Stomach smooth muscle (tissue), 2 donors: ENCODE measurements at regions not wholly inside any gene's neighbourhood (a gene's known extent, or its start where the extent isn't known, plus 50 kb on each side); places are given as distances from the start of the nearest gene placed in this dataset.

Source experiments
- H3K27ac ChIP-seq: one replicate; pipeline ENCODE4 v1.7.0; 2013; ENCODE audit warnings: mild to moderate bottlenecking, low read length, inconsistent platforms
- H3K27me3 ChIP-seq, 2 donors: one replicate each; pipeline ENCODE4 v1.7.0; 2013; ENCODE audit warnings: low read length in 2 of 2; ENCODE audit not compliant: insufficient read depth in 2 of 2, control insufficient read depth in 1 of 2
- H3K36me3 ChIP-seq, 2 donors: one replicate each; pipeline ENCODE4 v1.7.0; 2013; ENCODE audit warnings: low read length in 2 of 2; ENCODE audit not compliant: control insufficient read depth in 2 of 2, insufficient read depth in 2 of 2
- H3K4me1 ChIP-seq: one replicate; pipeline ENCODE4 v1.7.0; 2013; ENCODE audit warnings: low read length; ENCODE audit not compliant: control insufficient read depth, insufficient read depth
- H3K4me3 ChIP-seq, 2 donors: one replicate each; pipeline ENCODE4 v1.7.0; 2013; ENCODE audit warnings: low read length in 2 of 2
- H3K9ac ChIP-seq, 2 donors: one replicate each; pipeline ENCODE4 v1.7.0; 2013; ENCODE audit warnings: low read length in 2 of 2, mild to moderate bottlenecking in 1 of 2
- H3K9me3 ChIP-seq, 2 donors: one replicate each; pipeline ENCODE4 v1.7.0; 2013; ENCODE audit warnings: low read length in 2 of 2; ENCODE audit not compliant: control insufficient read depth in 2 of 2
- donor health status: healthy.
- donor health status: Pancreatic carcinoma.

DNA sequence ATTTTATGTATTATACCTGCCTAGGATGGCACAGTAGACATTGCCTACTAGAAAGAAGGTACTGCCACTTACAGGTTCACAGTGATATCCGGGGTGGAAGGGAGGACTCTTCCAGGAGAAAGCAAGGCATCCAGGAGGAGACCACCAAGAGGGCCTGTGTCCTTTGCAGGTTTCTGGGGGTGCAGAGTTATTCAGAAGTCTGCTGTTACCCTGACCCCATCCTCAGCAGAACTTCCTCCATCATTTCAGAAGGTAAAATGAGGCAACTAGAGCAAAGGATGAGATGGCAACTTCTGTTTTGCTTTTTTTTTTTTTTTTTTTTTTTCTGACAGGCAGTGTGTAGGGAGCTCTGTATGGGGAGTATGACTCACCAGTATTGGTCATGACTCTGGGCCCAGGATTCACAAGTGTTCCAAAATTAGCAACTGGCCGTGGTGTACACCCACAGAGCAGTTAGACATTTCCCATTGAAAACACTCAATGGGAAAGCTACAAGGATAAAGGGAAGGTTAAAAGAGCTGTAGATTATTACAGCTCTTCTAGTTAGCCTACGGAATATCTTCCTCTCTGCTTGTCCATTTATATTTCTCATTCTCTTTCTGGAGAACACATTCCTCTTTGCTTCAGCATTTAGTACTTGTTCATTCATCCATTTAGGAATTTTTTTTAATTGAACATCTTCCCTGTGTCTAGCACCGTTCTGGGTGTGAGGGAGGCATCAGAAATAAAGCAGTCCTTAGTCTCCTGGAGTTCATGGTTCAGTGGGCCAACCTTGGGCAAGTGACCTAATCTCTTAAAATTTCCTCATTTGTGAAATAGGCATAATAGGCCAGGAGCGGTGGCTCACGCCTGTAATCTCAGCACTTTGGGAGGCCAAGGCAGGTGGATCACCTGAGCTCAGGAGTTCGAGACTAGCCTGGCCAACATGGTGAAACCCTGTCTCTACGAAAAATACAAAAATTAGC lies 50.5 kb upstream of the PPP2R5A start:
- H3K27me3 ChIP-seq: no peaks in the 10 kb centered on the region
- H3K4me1 ChIP-seq: peaks cover 25% of the 10 kb centered on the region
- H3K4me3 ChIP-seq: no peak overlapping the region
- no peaks in the 10 kb centered on the region for H3K36me3 ChIP-seq
- no peak overlapping the region for H3K9ac ChIP-seq
- H3K27ac ChIP-seq: no peak overlapping the region
- H3K9me3 ChIP-seq: no peaks in the 10 kb centered on the region
